Skin epidermis (tissue), 12 donors: ENCODE measurements at regions not wholly inside any gene's neighbourhood (a gene's known extent, or its start where the extent isn't known, plus 50 kb on each side); places are given as distances from the start of the nearest gene placed in this dataset.

ENCODE experiments used
- H3K27ac ChIP-seq, 21 experiments: fragments of 200-600 bp; sonication (generic) in 11 of 21; one replicate each; pipeline ENCODE4 v1.5.0; 2020; ENCODE audit warnings: mild to moderate bottlenecking in 3 of 21, inconsistent platforms in 2 of 21, moderate library complexity in 2 of 21
- H3K4me3 ChIP-seq, 7 experiments: fragments of 200-600 bp; sonication (generic) in 2 of 7; one replicate each; pipeline ENCODE4 v1.5.0; 2020; ENCODE audit warnings: inconsistent platforms in 2 of 7, mild to moderate bottlenecking in 2 of 7, moderate library complexity in 1 of 7

- no peak overlapping the region for H3K27ac ChIP-seq
- no peak overlapping the region for H3K4me3 ChIP-seq
Observed at GRCh38 chr16:64740261-64740660, 381.6 kb downstream of the CDH11 start.

GRCh38 chr16:64738321-64738960 is 383.4 kb downstream of the CDH11 start:
- no peak overlapping the region for H3K4me3 ChIP-seq
- no peak overlapping the region for H3K27ac ChIP-seq

DNA sequence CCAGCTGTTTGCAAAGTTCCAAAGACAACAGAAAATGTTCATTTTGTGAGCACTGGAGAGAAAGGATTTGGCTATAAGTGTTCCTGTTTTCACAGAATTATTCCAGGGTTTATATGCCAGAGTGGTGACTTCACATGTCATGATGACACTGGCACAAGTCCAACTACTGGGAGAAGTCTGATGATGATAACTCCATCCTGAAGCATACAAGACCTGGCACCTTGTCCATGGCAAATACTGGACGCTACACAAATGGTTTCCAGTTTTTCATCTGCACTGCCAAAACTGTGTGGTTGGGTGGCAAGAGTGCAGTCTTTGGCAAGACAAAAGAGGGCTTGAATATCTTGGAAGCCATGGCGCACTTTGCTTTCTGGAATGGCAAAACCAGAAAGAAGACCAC is 385.0 kb downstream of the CDH11 start:
- Histone ChIP-seq H3K27ac (no peak overlapping the region), H3K4me3 (no peak overlapping the region)

DNA sequence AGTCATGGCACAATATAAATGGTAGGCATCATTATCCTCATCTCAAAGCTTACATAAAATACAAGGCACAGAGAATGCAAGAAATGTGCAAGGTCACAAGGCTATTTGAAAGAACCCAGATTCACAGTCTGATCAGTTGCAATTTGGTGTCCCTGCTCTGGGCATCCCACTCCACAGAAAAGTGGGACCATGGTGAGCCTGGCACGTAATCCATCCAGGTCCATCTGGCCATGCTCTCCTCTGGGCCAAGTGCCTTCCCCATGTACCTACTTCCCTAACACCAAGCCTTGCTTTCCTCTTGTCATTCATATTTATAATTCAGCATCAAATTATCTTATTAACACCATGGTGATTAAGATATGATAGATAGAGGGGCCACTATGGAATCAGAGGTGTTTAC is 390.0 kb downstream of the CDH11 start:
- Histone ChIP-seq H3K4me3 (no peak overlapping the region), H3K27ac (no peak overlapping the region)

- no peak overlapping the region for H3K27ac ChIP-seq
- no peak overlapping the region for H3K4me3 ChIP-seq
Observed at GRCh38 chr16:64730261-64730660, 391.6 kb downstream of the CDH11 start.

DNA sequence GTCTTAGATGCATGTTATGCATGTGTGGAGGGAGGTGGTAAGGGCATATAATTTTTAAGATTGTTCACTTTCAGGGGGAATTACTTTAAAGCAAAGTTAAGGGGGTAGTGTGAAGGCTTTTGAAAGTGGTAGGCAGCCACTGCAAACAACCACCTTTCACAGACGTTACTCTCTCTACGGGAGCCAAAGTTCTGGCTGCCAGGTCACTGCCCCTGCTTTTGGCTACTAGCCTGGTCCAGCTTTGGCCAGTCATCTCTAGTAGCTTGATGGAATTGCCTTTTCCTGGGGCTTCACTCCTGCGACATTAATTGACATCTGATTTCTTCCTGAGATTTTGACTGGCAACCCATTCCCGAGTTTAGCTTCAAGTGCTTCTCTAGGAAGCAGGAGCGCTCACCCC is 397.5 kb downstream of the CDH11 start:
- Histone ChIP-seq H3K27ac (no peak overlapping the region), H3K4me3 (no peak overlapping the region)

DNA sequence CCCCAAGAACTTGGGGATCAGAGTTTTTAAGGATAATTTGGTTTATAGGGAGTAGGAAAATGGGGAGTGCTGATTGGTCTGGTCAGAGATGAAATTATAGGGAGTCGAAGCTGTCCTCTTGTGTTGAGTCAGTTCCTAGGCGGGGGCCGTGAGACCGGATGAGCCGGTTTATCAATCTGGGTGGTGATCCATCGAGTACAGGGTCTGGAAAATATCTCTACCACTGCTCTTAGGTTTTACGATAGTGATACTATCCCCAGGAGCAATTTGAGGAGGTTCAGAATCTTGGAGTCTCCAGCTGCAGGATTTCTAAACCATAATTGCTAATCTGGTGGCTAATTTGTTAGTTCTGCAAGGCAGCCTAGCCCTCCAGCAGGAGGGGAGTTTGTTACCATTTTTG is 403.4 kb downstream of the CDH11 start:
- Histone ChIP-seq H3K27ac (no peak overlapping the region), H3K4me3 (no peak overlapping the region)

DNA sequence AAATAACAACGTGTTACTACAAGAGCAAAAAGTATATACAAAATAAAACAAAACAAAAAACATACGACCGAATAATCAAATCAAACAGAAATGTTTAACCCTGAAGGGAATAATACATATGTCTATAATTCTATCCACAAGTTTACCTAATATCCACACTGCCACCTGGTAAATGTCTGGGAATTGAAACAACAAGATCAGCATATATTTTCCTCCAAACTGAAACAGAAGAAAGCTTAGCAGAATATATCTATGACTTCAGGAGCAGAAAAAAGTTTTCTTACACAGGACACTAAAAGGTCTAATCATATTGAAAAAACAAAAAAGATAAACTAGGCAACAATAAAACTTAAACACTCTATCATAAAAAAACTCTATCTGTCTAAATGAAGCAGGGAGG is 404.0 kb downstream of the CDH11 start:
- H3K4me3 ChIP-seq, result no peak overlapping the region
- no peak overlapping the region for H3K27ac ChIP-seq

DNA sequence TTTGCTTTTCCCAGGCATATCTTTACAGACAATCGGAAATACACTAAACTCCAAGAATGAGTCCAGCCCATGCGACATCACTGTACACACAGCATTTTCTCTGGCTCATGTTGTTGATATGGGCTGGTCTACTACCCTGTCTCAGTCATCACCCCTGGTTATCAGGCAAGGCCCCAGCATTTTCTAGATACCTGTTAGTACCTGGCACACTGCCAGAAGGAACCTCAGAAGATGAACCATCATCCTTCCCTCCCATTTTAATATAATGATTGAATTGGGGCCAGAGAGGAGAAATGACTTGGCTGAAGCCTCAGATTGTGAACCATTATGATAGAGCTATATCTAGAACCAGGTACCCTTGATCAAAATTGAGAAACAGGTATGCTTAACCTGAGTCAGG is 406.2 kb downstream of the CDH11 start:
- no peak overlapping the region for H3K27ac ChIP-seq
- no peak overlapping the region for H3K4me3 ChIP-seq

DNA sequence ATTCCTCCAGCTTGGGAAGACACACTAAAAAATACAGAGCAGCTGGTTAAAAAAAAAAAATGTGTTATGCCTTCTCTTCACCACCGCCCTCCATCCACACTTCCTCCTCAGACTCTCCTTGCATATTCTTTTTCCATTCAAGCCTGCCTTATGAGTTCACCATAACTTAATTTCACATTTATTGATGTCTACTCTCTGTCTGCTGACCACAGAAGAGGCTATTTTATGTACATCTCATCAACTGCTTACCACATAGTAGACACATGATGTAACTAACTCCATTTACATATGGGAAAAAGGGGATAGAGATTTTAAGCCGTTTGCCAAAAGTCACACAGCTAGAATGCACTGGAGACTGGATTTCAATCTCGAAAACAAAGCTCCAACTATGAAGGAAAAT is 409.8 kb downstream of the CDH11 start:
- no peak overlapping the region for H3K27ac ChIP-seq
- H3K4me3 ChIP-seq, result no peak overlapping the region

GRCh38 chr16:64711596-64711995 is 410.3 kb downstream of the CDH11 start:
- no peak overlapping the region for H3K4me3 ChIP-seq
- peak overlapping the region in 1 of 21 experiments; percentile 53 for H3K27ac ChIP-seq

DNA sequence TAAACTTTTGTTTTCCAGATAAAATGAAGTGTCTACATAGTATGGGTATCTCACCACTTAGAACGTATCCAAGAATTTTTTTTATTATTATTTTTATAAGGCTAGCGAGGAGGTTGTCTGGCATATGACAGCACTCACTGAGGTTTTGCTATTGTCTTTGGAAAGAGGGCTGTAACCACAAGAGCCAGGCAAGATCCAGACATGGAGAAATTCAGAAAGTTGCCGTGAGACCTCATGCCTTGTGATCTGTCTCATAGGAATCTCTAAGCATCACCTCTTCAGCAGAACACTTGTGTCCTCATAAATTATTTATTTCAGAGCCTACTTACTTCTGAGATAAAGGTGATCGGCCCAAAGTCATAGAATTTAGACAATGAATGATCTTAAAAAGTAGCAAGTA is 410.8 kb downstream of the CDH11 start:
- H3K4me3 ChIP-seq, result no peak overlapping the region

GRCh38 chr16:64705443-64705842 is 416.4 kb downstream of the CDH11 start:
- Histone ChIP-seq H3K27ac (no peak overlapping the region), H3K4me3 (no peak overlapping the region)

More for the DNA sequence above, 410.8 kb downstream of the CDH11 start:
- H3K27ac ChIP-seq, result peak overlapping the region in 1 of 21 experiments; percentile 53

DNA sequence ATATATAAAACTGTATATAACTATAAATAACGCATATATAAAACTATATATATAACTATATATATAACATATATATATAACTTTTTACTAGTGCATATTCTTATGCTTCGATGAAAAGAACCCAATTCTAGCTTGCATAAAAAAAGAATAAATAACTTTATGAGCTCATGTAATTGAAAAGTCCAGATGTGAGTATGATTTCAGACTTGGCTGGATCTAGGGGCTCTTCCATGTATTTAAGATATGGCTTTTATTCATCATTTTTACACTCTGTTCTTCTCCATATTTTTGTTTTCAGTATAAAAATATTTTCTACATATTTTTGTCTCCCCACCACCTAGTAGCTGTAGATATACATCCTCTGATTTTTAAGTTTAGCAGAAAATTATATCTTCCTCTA is 417.5 kb downstream of the CDH11 start:
- Histone ChIP-seq H3K4me3 (no peak overlapping the region), H3K27ac (no peak overlapping the region)

DNA sequence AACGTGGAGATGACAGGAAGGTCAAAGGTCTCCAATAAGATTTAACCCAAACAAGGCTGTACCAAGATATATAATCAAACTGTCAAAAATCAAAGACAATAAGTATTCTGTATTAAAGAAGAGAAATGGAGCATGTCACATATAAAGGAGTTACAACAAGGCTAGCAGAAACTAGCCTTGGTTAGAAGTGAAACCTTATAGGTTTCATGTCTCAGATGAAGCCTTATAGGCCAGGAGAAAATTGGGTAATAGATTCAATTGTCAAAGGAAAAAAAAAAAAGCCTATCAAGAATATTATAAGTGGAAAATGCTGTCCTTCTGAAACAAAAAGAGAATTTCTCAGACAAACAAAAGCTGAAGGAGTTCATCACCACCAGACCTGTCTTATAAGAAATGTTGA is 419.4 kb downstream of the CDH11 start:
- no peak overlapping the region for H3K4me3 ChIP-seq

DNA sequence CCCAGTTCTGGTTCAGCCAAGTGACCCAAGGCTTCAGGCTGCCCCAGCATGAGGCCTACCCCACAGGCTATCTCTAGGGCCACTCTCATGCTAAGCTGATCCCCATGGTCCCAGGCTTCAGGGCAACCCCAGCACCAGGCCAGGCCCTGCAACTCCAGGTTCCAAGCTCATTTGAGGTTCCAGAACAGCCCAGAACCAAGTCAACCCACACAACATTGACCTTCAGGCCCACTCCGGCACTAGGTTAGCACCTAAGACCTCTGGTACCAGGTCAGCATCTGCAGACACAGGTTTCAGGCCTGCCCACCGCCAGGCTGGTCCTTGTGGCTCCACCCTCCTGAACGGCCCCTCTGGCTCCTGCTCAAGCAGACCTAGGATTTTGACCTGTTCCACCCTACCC is 421.2 kb downstream of the CDH11 start:
- no peak overlapping the region for H3K4me3 ChIP-seq
- no peak overlapping the region for H3K27ac ChIP-seq

More for the DNA sequence above, 419.4 kb downstream of the CDH11 start:
- H3K27ac ChIP-seq, result no peak overlapping the region

DNA sequence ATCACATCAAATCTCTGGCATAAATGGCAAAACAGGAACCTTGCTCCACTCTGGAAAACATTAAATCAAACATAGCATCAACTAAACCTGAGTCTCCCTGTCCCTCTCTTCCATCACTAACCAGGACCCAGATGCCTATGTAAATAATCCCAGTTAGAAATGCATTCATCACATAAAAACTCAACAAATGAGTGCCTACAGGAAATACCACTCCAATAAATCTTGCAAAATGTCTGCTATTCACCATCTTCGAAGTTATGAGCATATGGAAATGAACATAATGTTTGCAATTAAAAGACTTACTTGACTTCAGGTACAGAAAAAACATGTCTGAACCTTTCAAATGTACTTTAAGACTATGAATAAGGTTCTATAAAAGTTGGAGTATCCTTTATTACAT is 425.0 kb downstream of the CDH11 start:
- H3K27ac ChIP-seq, result no peak overlapping the region
- H3K4me3 ChIP-seq, result no peak overlapping the region

DNA sequence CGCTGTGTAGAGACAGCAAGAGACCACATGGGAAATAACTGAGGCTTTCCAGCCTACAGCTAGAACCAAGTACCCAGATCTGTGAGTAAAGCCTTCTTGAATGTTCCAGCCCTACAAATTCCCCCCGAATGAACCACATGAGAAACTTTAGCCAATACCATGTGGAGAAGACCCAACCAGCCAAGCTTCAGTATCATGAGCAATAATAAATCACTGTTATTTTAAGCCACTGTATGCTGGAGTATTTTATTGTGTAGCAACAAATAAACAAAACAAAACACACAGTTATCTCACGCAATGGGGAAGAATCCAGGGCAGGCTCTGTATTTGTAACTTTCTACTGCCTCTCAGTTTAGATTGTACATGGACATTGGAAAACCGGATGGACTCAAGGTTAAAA is 426.2 kb downstream of the CDH11 start:
- H3K4me3 ChIP-seq, result no peak overlapping the region
- H3K27ac ChIP-seq, result no peak overlapping the region

GRCh38 chr16:64693946-64694345 is 427.9 kb downstream of the CDH11 start:
- Histone ChIP-seq H3K27ac (no peak overlapping the region), H3K4me3 (no peak overlapping the region)

DNA sequence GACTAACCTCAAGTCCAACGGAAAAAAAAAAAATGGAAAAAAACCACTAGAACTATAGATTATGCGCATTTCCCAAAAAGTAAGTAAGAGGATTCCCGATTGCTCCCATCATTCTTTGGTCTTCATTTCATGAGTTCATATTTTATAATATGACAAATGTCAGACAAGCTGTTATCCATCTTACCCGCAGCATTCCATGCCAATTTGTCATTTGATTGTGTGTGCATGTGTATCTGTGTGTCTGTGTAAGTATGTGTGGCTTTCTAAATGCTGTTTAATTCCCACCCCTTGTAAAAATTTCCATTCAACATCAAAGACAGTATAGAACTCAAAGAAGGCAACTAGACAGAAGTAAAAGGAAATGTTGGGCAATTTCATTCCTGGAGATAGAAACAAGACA is 434.1 kb downstream of the CDH11 start:
- no peak overlapping the region for H3K27ac ChIP-seq
- no peak overlapping the region for H3K4me3 ChIP-seq

DNA sequence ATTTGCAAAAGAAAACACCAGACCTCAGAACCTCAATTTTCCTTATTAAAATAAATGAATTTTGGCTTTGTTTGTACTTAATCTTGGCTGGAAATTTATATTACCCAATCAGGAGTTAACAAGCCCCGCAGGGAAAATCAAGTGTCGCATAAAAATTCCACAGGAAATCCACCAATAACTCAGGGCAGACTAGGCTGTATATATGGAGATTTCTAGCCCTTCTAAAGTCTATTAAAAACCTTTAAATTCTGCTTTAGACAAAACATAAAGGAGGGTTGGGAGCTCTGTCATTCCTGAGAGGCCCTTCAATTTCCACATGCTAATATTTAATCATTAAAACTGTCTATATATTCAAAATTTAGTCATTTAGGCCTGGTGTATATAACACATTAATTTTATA is 434.7 kb downstream of the CDH11 start:
- Histone ChIP-seq H3K4me3 (no peak overlapping the region), H3K27ac (no peak overlapping the region)

DNA sequence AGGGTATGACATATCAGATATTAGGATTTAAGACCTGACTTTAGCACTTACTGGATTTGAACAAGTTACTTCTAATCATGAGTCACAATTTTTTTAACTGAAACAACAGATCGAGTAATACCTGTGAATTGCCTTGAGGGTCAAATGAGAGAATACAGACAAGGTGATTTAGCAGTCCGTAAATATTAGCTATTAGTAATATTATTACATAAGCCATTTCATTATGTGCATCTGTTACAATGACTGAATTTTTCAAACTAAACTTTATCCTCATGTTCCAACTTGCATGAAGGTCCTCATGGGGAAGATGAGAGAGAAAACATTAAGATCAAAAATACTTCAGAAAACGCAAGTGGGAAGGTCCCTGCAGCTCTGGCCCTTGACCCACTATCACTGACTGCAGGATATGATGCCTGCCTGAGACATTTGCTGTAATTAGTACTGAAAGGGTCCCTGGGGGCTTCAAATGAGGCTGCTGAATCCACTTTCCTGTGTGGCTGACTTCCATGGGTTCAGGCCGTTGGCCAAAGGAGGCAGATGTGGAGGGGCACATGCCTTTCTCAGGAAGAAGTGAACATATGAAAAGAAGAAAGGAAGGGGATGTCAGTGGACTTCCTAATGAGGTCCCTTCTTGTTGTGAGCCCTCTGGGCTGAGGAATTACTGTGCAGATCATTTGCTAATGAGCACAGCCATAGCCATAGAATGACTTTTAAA is 441.7 kb downstream of the CDH11 start:
- Histone ChIP-seq H3K27ac (no peak overlapping the region), H3K4me3 (no peak overlapping the region)
